ENCODE measurements at regions not wholly inside any gene's neighbourhood (a gene's known extent, or its start where the extent isn't known, plus 50 kb on each side); places are given as distances from the start of the nearest gene placed in this dataset.

DNA sequence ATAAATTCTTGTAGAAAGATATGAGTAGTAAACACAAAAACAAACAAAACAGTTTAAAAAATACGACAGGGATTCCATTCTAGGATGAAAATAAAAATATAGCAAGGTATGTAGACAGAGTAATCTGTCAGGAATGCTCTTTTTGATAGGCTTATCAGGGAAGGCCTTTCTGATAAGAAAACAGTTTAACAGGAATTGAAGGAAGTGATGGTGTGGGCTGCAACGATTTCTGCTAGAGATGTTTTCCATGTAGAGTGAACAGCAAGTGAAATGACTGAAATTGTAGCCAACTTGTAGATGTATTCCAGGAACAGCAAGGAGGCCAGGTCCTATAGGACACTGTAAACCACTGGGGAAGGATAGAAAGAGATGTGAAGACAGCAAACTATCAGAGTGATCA, 689.7 kb upstream of the GJE1 start:
- Histone ChIP-seq H3K9ac (ENCODE audit: low read length) (no peak overlapping the region), H2AFZ (ENCODE audit: low read depth, low read length) (no peak overlapping the region), H3K9me2 (ENCODE audit: insufficient read depth, low read length) (no peaks in the 10 kb centered on the region), H3K4me2 (ENCODE audit: low read length) (no peak overlapping the region), H3K4me3 (ENCODE audit: low read length) (no peak overlapping the region), H3K27me3 (ENCODE audit: insufficient read depth, low read depth, low read length) (no peaks in the 10 kb centered on the region), H3K36me3 (ENCODE audit: insufficient read depth, low read length) (no peaks in the 10 kb centered on the region), H3K9me3 (ENCODE audit: low read length) (peaks cover 3% of the 10 kb centered on the region), H3F3A (ENCODE audit: insufficient read depth, low read length, poor library complexity, severe bottlenecking) (no peaks in the 10 kb centered on the region), H3K27ac (ENCODE audit: low read length) (no peak overlapping the region), H3K79me2 (replicated peaks; ENCODE audit: insufficient read depth, low read length) (no peaks in the 10 kb centered on the region), H4K20me1 (ENCODE audit: insufficient read depth) (no peaks in the 10 kb centered on the region)
- TF ChIP-seq MXI1 (conservative IDR thresholded peaks at IDR 0.05; ENCODE audit: poor library complexity, severe bottlenecking) (no peak), EZH2 (IDR thresholded peaks at IDR 0.05; ENCODE audit: borderline replicate concordance, insufficient read depth, low read length, poor library complexity, severe bottlenecking) (no peak)
- TF ChIP-seq, protein P1, sequence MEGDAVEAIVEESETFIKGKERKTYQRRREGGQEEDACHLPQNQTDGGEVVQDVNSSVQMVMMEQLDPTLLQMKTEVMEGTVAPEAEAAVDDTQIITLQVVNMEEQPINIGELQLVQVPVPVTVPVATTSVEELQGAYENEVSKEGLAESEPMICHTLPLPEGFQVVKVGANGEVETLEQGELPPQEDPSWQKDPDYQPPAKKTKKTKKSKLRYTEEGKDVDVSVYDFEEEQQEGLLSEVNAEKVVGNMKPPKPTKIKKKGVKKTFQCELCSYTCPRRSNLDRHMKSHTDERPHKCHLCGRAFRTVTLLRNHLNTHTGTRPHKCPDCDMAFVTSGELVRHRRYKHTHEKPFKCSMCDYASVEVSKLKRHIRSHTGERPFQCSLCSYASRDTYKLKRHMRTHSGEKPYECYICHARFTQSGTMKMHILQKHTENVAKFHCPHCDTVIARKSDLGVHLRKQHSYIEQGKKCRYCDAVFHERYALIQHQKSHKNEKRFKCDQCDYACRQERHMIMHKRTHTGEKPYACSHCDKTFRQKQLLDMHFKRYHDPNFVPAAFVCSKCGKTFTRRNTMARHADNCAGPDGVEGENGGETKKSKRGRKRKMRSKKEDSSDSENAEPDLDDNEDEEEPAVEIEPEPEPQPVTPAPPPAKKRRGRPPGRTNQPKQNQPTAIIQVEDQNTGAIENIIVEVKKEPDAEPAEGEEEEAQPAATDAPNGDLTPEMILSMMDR (IDR thresholded peaks at IDR 0.05; ENCODE audit: poor library complexity, severe bottlenecking): no peak

DNA sequence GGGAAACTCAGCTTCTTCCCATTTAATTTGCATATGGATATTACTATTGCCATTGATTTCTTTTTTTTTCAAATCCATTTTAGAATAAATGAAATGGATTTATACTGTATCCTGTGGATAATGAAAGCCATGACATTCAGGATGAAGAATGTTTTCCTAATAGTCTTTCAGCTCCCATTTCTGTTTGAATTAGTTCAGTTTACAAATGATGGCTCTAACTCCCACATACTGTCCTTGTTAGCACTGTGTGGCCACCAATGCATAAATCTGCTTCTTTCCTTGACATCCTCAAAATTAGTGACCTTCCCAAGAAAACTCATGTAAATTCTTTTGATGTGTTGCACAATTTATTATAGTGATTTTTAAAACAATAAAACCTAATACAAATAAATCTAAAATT, 693.2 kb upstream of the GJE1 start:
- no peaks in the 10 kb centered on the region for H3F3A ChIP-seq (ENCODE audit: insufficient read depth, low read length, poor library complexity, severe bottlenecking)
- H3K9me2 ChIP-seq (ENCODE audit: insufficient read depth, low read length): no peaks in the 10 kb centered on the region
- H3K9ac ChIP-seq (ENCODE audit: low read length): no peak overlapping the region
- no peak overlapping the region for H2AFZ ChIP-seq (ENCODE audit: low read depth, low read length)
- TF ChIP-seq, protein P2, sequence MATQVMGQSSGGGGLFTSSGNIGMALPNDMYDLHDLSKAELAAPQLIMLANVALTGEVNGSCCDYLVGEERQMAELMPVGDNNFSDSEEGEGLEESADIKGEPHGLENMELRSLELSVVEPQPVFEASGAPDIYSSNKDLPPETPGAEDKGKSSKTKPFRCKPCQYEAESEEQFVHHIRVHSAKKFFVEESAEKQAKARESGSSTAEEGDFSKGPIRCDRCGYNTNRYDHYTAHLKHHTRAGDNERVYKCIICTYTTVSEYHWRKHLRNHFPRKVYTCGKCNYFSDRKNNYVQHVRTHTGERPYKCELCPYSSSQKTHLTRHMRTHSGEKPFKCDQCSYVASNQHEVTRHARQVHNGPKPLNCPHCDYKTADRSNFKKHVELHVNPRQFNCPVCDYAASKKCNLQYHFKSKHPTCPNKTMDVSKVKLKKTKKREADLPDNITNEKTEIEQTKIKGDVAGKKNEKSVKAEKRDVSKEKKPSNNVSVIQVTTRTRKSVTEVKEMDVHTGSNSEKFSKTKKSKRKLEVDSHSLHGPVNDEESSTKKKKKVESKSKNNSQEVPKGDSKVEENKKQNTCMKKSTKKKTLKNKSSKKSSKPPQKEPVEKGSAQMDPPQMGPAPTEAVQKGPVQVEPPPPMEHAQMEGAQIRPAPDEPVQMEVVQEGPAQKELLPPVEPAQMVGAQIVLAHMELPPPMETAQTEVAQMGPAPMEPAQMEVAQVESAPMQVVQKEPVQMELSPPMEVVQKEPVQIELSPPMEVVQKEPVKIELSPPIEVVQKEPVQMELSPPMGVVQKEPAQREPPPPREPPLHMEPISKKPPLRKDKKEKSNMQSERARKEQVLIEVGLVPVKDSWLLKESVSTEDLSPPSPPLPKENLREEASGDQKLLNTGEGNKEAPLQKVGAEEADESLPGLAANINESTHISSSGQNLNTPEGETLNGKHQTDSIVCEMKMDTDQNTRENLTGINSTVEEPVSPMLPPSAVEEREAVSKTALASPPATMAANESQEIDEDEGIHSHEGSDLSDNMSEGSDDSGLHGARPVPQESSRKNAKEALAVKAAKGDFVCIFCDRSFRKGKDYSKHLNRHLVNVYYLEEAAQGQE (IDR thresholded peaks at IDR 0.05; ENCODE audit: borderline replicate concordance): no peak
- no peak for TF ChIP-seq TAF1 (IDR thresholded peaks at IDR 0.05; ENCODE audit: low read depth)
- no peak for TF ChIP-seq RAD21 (conservative IDR thresholded peaks at IDR 0.05)
- TF ChIP-seq, protein P1 (IDR thresholded peaks at IDR 0.05; ENCODE audit: poor library complexity, severe bottlenecking): no peak
- TF ChIP-seq EZH2 (IDR thresholded peaks at IDR 0.05; ENCODE audit: borderline replicate concordance, insufficient read depth, low read length, poor library complexity, severe bottlenecking): no peak
- no peak for TF ChIP-seq EP300 (conservative IDR thresholded peaks at IDR 0.05; ENCODE audit: poor library complexity, severe bottlenecking)
- TF ChIP-seq SMC3 (conservative IDR thresholded peaks at IDR 0.05; ENCODE audit: poor library complexity): no peak
- no peaks in the 10 kb centered on the region for H3K79me2 ChIP-seq (replicated peaks; ENCODE audit: insufficient read depth, low read length)
- H3K9me3 ChIP-seq (ENCODE audit: low read length): peaks cover 3% of the 10 kb centered on the region
- H4K20me1 ChIP-seq (ENCODE audit: insufficient read depth): no peaks in the 10 kb centered on the region
- H3K4me2 ChIP-seq (ENCODE audit: low read length): no peak overlapping the region
- no peak overlapping the region for H3K27ac ChIP-seq (ENCODE audit: low read length)
- H3K4me3 ChIP-seq (ENCODE audit: low read length): no peak overlapping the region
- H3K36me3 ChIP-seq (ENCODE audit: insufficient read depth, low read length): no peaks in the 10 kb centered on the region
- no peaks in the 10 kb centered on the region for H3K27me3 ChIP-seq (ENCODE audit: insufficient read depth, low read depth, low read length)

All from neural cell (in vitro differentiated cells).